Activated T-cell treated with anti-CD3 and anti-CD28 coated beads for 4 hours (primary cell): ENCODE measurements at regions not wholly inside any gene's neighbourhood (a gene's known extent, or its start where the extent isn't known, plus 50 kb on each side); places are given as distances from the start of the nearest gene placed in this dataset.

Source experiments
- DNase-seq: peaks from one replicate; pipeline ENCODE4 v3.0.0-alpha.2; 2020

GRCh38 chr9:7859701-7860334, 60.2 kb upstream of the DMAC1 start:
- no peak for DNase-seq

GRCh38 chr9:7858166-7858565, 58.6 kb upstream of the DMAC1 start:
- DNase-seq, result no peak

GRCh38 chr9:7854763-7855162, 55.2 kb upstream of the DMAC1 start:
- DNase-seq, result no peak
